Caco-2 (cell line): ENCODE measurements at regions not wholly inside any gene's neighbourhood (a gene's known extent, or its start where the extent isn't known, plus 50 kb on each side); places are given as distances from the start of the nearest gene placed in this dataset.

ENCODE experiments used
- BruUV-seq: library from RNA; stranded (reverse); fragments of 400-500 nt; replicated peaks from 2 replicates; lab custom pipeline; 2021; lab: Mats Ljungman, UMichigan
- CTCF ChIA-PET: fragments of 300-600 bp; sonication (Branson Sonifier 250); formaldehyde crosslinking; loops from one replicate; lab custom pipeline; 2022; ENCODE audit warnings: antibody characterized with exemption; lab: Charles Lee
- POLR2A ChIA-PET: fragments of 300-600 bp; sonication (Branson Sonifier 250); formaldehyde crosslinking; loops from one replicate; lab custom pipeline; 2022; ENCODE audit warnings: antibody characterized with exemption; lab: Charles Lee
- DNase-seq, 2 experiments: peaks; one replicate each; pipeline versions ENCODE4 v3.0.0 to v3.0.0-alpha.2; 2020 to 2022
- H3K27me3 ChIP-seq: replicated peaks from 2 replicates; pipeline ENCODE4 v1.6.0; 2011; ENCODE audit warnings: low read length; ENCODE audit not compliant: control insufficient read depth, insufficient read depth
- H3K36me3 ChIP-seq: 2 replicates; pipeline ENCODE4 v1.5.1; 2011; ENCODE audit warnings: low read length; ENCODE audit not compliant: control insufficient read depth, insufficient read depth
- H3K4me1 ChIP-seq: fragments of 250-450 bp; sonication (Bioruptor Pico); 2 replicates; pipeline ENCODE4 v1.5.1; 2020; ENCODE audit warnings: mild to moderate bottlenecking
- H3K4me3 ChIP-seq: 2 replicates; pipeline ENCODE4 v1.5.1; 2011; ENCODE audit warnings: low read depth, mild to moderate bottlenecking, control low read depth, low read length
- H3K9me3 ChIP-seq: fragments of 250-450 bp; sonication (Bioruptor Pico); 2 replicates; pipeline ENCODE4 v1.5.1; 2020; ENCODE audit warnings: mild to moderate bottlenecking, moderate library complexity
- H3K27ac Mint-ChIP-seq: one replicate; pipeline ENCODE4 v1.8.0; 2022; ENCODE audit warnings: mixed read lengths; ENCODE audit not compliant: unreplicated experiment
- H3K27me3 Mint-ChIP-seq: one replicate; pipeline ENCODE4 v1.8.0; 2022; ENCODE audit warnings: mixed read lengths; ENCODE audit not compliant: insufficient read depth, unreplicated experiment
- H3K36me3 Mint-ChIP-seq: one replicate; pipeline ENCODE4 v1.8.0; 2022; ENCODE audit warnings: mild to moderate bottlenecking, mixed read lengths; ENCODE audit not compliant: insufficient read depth, unreplicated experiment
- H3K4me1 Mint-ChIP-seq: one replicate; pipeline ENCODE4 v1.8.0; 2022; ENCODE audit warnings: low read depth, mixed read lengths; ENCODE audit not compliant: unreplicated experiment
- H3K4me3 Mint-ChIP-seq: one replicate; pipeline ENCODE4 v1.8.0; 2022; ENCODE audit warnings: mild to moderate bottlenecking, moderate library complexity, mixed read lengths; ENCODE audit not compliant: unreplicated experiment
- H3K9me3 Mint-ChIP-seq: one replicate; pipeline ENCODE4 v1.8.0; 2022; ENCODE audit warnings: mixed read lengths; ENCODE audit not compliant: unreplicated experiment
- intact Hi-C: fragments of 100-400 bp; cut with micrococcal nuclease; formaldehyde crosslinking; loops from one replicate; pipeline ENCODE4 v1.10.0; 2022; ENCODE audit not compliant: unreplicated experiment
- TF ChIP-seq, protein P1 (sequence below), 2 experiments: fragments of 200-600 bp in 1 of 2; IDR thresholded peaks; 1 replicate in 1 of 2; 2 replicates in 1 of 2; pipeline versions ENCODE4 v1.5.1 to v1.8.0; 2011 to 2022; ENCODE audit warnings: antibody characterized with exemption in 1 of 2, control low read depth in 1 of 2, inconsistent platforms in 1 of 2, low read depth in 1 of 2, low read length in 1 of 2, mild to moderate bottlenecking in 1 of 2, moderate library complexity in 1 of 2; ENCODE audit not compliant: insufficient read depth in 1 of 2, severe bottlenecking in 1 of 2, unreplicated experiment in 1 of 2

DNA sequence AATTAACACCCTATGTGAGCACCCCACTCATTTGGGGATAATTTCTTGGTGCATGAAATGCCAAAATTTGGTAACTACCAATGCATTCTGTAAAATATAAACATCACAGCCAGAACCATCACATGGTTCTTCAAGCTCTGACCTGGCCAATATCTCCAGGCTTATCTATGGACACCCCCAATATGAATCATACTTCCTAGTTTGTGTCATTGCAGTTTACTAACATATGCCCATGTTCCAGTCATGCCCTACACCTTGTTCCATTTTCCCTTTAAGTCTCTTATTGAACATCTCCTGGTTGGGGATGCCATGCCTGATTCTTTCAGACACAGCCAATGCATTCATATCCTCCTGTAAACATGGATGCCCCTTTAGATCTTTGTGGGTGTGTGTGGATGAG, 572.8 kb upstream of the BTBD3 start:
- H3K36me3 ChIP-seq = no peaks in the 10 kb centered on the region
- no TSS peak for BruUV-seq
- H3K4me3 ChIP-seq = no peak overlapping the region
- ChIA-PET CTCF (no interaction called here), POLR2A (interaction anchor here (0.6 kb wide), 1 partner anchor 95 kb away, joined by 3 read pairs; no protein-coding TSS in a partner anchor)
- H3K27ac Mint-ChIP-seq = no peak overlapping the region
- peaks cover 5% of the 10 kb centered on the region for H3K36me3 Mint-ChIP-seq
- DNase-seq = no peak
- no peaks in the 10 kb centered on the region for H3K27me3 ChIP-seq
- H3K4me3 Mint-ChIP-seq = no peak overlapping the region
- H3K9me3 Mint-ChIP-seq = peaks cover 17% of the 10 kb centered on the region
- no peaks in the 10 kb centered on the region for H3K9me3 ChIP-seq
- no peaks in the 10 kb centered on the region for H3K4me1 ChIP-seq
- intact Hi-C loops = no loop called here
- no peaks in the 10 kb centered on the region for H3K4me1 Mint-ChIP-seq
- TF ChIP-seq, protein P1, sequence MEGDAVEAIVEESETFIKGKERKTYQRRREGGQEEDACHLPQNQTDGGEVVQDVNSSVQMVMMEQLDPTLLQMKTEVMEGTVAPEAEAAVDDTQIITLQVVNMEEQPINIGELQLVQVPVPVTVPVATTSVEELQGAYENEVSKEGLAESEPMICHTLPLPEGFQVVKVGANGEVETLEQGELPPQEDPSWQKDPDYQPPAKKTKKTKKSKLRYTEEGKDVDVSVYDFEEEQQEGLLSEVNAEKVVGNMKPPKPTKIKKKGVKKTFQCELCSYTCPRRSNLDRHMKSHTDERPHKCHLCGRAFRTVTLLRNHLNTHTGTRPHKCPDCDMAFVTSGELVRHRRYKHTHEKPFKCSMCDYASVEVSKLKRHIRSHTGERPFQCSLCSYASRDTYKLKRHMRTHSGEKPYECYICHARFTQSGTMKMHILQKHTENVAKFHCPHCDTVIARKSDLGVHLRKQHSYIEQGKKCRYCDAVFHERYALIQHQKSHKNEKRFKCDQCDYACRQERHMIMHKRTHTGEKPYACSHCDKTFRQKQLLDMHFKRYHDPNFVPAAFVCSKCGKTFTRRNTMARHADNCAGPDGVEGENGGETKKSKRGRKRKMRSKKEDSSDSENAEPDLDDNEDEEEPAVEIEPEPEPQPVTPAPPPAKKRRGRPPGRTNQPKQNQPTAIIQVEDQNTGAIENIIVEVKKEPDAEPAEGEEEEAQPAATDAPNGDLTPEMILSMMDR (IDR thresholded peaks at IDR 0.05; ENCODE audit: insufficient read depth in 1 of 2, low read depth in 1 of 2, low read length in 1 of 2, severe bottlenecking in 1 of 2, unreplicated experiment in 1 of 2) = no peak
- H3K27me3 Mint-ChIP-seq = peaks cover 4% of the 10 kb centered on the region

DNA sequence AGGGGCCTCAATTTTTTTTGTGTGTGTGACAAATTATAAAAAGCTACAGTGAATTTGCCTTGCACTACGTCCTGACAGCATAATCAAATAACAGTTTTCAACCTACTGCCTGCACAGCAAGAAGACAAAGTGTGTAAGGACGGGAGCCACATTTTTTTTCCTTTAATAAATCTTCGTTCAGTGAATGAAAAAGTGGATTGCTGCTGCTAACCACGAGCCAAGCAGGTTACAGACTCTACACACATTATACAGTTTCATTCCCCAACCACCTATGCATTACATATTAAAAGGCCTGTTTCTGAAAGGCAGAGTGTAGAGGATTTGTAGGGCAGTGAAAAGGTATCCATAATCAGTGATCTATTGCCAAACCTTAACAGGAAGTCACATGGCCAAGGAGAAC, 570.0 kb upstream of the BTBD3 start:
- TF ChIP-seq, protein P1 (IDR thresholded peaks at IDR 0.05; ENCODE audit: insufficient read depth in 1 of 2, low read depth in 1 of 2, low read length in 1 of 2, severe bottlenecking in 1 of 2, unreplicated experiment in 1 of 2) = no peak
- intact Hi-C loops = no loop called here
- H3K36me3 ChIP-seq = no peaks in the 10 kb centered on the region
- no peak overlapping the region for H3K4me3 Mint-ChIP-seq
- peaks cover 17% of the 10 kb centered on the region for H3K9me3 Mint-ChIP-seq
- no peak overlapping the region for H3K4me3 ChIP-seq
- POLR2A ChIA-PET = no interaction called here
- H3K4me1 Mint-ChIP-seq = peaks cover 7% of the 10 kb centered on the region
- no peaks in the 10 kb centered on the region for H3K27me3 Mint-ChIP-seq
- DNase-seq = no peak
- BruUV-seq = no TSS peak
- no peaks in the 10 kb centered on the region for H3K4me1 ChIP-seq
- H3K27me3 ChIP-seq = no peaks in the 10 kb centered on the region
- peaks cover 5% of the 10 kb centered on the region for H3K36me3 Mint-ChIP-seq
- H3K27ac Mint-ChIP-seq = no peak overlapping the region
- CTCF ChIA-PET = no interaction called here
- no peaks in the 10 kb centered on the region for H3K9me3 ChIP-seq

DNA sequence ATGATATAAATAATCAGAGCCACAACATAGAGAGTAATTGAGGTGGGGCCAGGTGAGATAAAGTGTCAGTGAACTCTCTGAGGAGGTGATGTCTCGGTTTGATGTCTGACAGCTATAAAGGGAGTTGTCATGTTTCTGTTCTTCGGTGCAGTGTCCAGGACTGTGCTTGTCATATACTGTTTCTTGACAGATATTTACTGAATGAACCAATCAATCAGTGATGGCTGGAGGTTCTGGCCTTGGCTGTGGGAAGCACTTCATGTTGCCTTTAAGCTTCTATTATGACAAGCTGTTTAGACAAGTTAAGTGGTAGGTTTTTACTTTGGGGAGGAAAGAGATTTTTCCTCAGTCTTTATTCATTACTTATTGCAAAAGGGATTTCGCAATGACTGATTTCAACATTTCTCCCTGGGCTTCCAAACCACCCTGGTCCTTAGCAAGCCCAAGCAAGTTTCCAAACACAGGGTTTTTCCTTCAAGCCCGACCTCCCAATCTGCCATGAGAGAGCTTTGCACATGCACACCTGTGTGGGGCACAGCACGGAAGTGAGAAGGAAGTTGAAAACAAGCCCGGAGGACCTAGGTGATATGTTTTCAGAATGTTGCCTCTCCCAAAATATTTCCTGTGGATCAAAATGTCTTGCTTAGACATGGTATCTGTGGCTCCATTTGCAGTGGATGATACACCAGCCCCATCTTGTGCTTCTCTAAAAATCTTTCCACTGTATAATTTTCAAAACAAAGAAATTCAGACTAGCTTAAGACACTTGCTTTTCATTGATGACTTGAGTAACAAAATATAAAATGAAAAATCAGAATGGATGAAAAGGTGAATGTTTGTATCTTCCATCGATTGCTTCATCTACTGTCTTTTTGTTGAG, 567.3 kb upstream of the BTBD3 start:
- H3K36me3 Mint-ChIP-seq = peaks cover 5% of the 10 kb centered on the region
- no peak overlapping the region for H3K27ac Mint-ChIP-seq
- Histone ChIP-seq H3K36me3 (no peaks in the 10 kb centered on the region), H3K4me3 (no peak overlapping the region), H3K4me1 (no peaks in the 10 kb centered on the region), H3K9me3 (no peaks in the 10 kb centered on the region), H3K27me3 (no peaks in the 10 kb centered on the region)
- ChIA-PET CTCF (interaction anchor here (0.6 kb wide), 1 partner anchor 726 kb away, joined by 3 read pairs; no protein-coding TSS in a partner anchor), POLR2A (no interaction called here)
- H3K27me3 Mint-ChIP-seq = no peaks in the 10 kb centered on the region
- no peak overlapping the region for H3K4me3 Mint-ChIP-seq
- peaks cover 7% of the 10 kb centered on the region for H3K4me1 Mint-ChIP-seq
- DNase-seq = peak in 1 of 2 experiments; percentile 9
- H3K9me3 Mint-ChIP-seq = peaks cover 17% of the 10 kb centered on the region
- TF ChIP-seq, protein P1 (IDR thresholded peaks at IDR 0.05; ENCODE audit: insufficient read depth in 1 of 2, low read depth in 1 of 2, low read length in 1 of 2, severe bottlenecking in 1 of 2, unreplicated experiment in 1 of 2) = no peak
- BruUV-seq = no TSS peak
- intact Hi-C loops = no loop called here
